CD1c-positive myeloid dendritic cell (primary cell): ENCODE measurements at regions not wholly inside any gene's neighbourhood (a gene's known extent, or its start where the extent isn't known, plus 50 kb on each side); places are given as distances from the start of the nearest gene placed in this dataset.

ENCODE experiments used
- DNase-seq: peaks from one replicate; pipeline ENCODE4 v3.0.0-alpha.2; 2016; ENCODE audit errors: extremely low spot score

- no peak for DNase-seq
Measured at GRCh38 chr12:67797185-67797741, 148.7 kb downstream of the DYRK2 start.

- no peak for DNase-seq
Measured at GRCh38 chr12:67797753-67798152, 149.2 kb downstream of the DYRK2 start.

- DNase-seq, result no peak
Measured at GRCh38 chr12:67798768-67799167, 150.2 kb downstream of the DYRK2 start.

- no peak for DNase-seq
Measured at GRCh38 chr12:67802731-67803130, 154.2 kb downstream of the DYRK2 start.

- DNase-seq, result no peak
Measured at GRCh38 chr12:67803278-67803993, 154.9 kb downstream of the DYRK2 start.

- peak; percentile 74 for DNase-seq
Measured at GRCh38 chr12:67804168-67804567, 155.6 kb downstream of the DYRK2 start.

GRCh38 chr12:67807814-67808213, 159.3 kb downstream of the DYRK2 start:
- no peak for DNase-seq

- no peak for DNase-seq
Measured at GRCh38 chr12:67810166-67810565, 161.6 kb downstream of the DYRK2 start.

GRCh38 chr12:67811437-67812361, 163.2 kb downstream of the DYRK2 start:
- no peak for DNase-seq

GRCh38 chr12:67813456-67813904, 164.9 kb downstream of the DYRK2 start:
- DNase-seq, result no peak

- no peak for DNase-seq
Measured at GRCh38 chr12:67816269-67816668, 167.7 kb downstream of the DYRK2 start.

- no peak for DNase-seq
Measured at GRCh38 chr12:67818459-67818903, 169.9 kb downstream of the DYRK2 start.

- DNase-seq, result no peak
Measured at GRCh38 chr12:67819902-67820301, 169.3 kb upstream of the IFNG-AS1 start.

- no peak for DNase-seq
Measured at GRCh38 chr12:67820694-67821093, 168.6 kb upstream of the IFNG-AS1 start.

- no peak for DNase-seq
Measured at GRCh38 chr12:67822826-67823225, 166.4 kb upstream of the IFNG-AS1 start.

GRCh38 chr12:67826148-67826547, 163.1 kb upstream of the IFNG-AS1 start:
- DNase-seq, result no peak

- DNase-seq, result no peak
Measured at GRCh38 chr12:67826946-67827720, 162.1 kb upstream of the IFNG-AS1 start.

GRCh38 chr12:67827820-67828383, 161.3 kb upstream of the IFNG-AS1 start:
- DNase-seq, result peak; percentile 57

- no peak for DNase-seq
Measured at GRCh38 chr12:67829896-67830295, 159.4 kb upstream of the IFNG-AS1 start.

GRCh38 chr12:67832155-67832554, 157.1 kb upstream of the IFNG-AS1 start:
- DNase-seq, result no peak

GRCh38 chr12:67833602-67834001, 155.6 kb upstream of the IFNG-AS1 start:
- no peak for DNase-seq
